AG10803 (cell line): ENCODE measurements at regions not wholly inside any gene's neighbourhood (a gene's known extent, or its start where the extent isn't known, plus 50 kb on each side); places are given as distances from the start of the nearest gene placed in this dataset.
A peak's percentile ranks its signal among the peaks of the same experiment; 100 is the strongest.

Experiments
- DNase-seq: peaks from one replicate; pipeline ENCODE4 v3.0.0; 2010; ENCODE audit warnings: low read depth
- H3K4me3 ChIP-seq: 2 replicates; pipeline ENCODE4 v1.5.1; 2011; ENCODE audit warnings: mild to moderate bottlenecking, low read length, control low read depth
- TF ChIP-seq, protein P1 (sequence below): conservative IDR thresholded peaks from 2 replicates; pipeline ENCODE4 v1.5.1; 2011; ENCODE audit warnings: mild to moderate bottlenecking, low read length, control low read depth, inconsistent platforms

DNA sequence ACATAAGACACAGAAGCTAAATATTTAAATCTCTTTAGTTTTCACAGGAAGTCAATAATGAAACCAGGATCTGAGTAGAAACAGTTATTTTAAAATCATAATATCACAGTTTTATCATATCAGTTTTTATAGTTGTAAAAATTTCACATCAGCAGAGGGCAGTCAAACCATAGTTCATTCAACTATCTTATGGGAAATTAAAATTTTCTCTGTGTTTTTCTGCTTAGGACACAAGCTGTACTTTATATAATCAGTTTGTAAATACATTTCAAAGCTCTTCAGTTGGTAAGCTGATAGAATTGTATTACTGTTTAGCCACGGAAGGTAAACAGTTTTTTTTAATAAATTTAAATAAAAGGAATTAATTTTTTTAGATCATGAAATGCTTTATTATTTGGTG, 204.8 kb upstream of the NUDT6 start:
- TF ChIP-seq, protein P1, sequence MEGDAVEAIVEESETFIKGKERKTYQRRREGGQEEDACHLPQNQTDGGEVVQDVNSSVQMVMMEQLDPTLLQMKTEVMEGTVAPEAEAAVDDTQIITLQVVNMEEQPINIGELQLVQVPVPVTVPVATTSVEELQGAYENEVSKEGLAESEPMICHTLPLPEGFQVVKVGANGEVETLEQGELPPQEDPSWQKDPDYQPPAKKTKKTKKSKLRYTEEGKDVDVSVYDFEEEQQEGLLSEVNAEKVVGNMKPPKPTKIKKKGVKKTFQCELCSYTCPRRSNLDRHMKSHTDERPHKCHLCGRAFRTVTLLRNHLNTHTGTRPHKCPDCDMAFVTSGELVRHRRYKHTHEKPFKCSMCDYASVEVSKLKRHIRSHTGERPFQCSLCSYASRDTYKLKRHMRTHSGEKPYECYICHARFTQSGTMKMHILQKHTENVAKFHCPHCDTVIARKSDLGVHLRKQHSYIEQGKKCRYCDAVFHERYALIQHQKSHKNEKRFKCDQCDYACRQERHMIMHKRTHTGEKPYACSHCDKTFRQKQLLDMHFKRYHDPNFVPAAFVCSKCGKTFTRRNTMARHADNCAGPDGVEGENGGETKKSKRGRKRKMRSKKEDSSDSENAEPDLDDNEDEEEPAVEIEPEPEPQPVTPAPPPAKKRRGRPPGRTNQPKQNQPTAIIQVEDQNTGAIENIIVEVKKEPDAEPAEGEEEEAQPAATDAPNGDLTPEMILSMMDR: peak; percentile 46
- H3K4me3 ChIP-seq: no peak overlapping the region
- DNase-seq: peak; percentile 32

DNA sequence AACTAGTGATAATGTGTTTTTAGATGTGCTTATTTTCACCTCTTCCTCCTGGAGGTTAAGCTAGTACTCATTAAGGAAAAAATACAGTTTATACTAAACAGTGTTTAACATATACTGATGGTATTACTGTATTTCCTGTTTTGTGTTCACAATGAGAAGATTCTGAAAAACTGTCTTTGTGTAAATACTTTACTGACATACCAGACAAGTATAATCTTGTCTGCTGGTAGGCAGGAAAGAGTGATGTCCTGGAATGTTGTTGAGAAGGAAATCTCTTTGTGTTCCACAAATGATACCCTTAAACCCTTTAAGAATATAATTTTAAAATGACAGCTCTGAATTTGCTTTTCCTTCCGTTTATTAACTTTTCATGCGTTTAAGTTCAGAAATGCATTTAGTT, 205.5 kb upstream of the NUDT6 start:
- TF ChIP-seq, protein P1: no peak
- DNase-seq: peak; percentile 3
- H3K4me3 ChIP-seq: no peak overlapping the region

DNA sequence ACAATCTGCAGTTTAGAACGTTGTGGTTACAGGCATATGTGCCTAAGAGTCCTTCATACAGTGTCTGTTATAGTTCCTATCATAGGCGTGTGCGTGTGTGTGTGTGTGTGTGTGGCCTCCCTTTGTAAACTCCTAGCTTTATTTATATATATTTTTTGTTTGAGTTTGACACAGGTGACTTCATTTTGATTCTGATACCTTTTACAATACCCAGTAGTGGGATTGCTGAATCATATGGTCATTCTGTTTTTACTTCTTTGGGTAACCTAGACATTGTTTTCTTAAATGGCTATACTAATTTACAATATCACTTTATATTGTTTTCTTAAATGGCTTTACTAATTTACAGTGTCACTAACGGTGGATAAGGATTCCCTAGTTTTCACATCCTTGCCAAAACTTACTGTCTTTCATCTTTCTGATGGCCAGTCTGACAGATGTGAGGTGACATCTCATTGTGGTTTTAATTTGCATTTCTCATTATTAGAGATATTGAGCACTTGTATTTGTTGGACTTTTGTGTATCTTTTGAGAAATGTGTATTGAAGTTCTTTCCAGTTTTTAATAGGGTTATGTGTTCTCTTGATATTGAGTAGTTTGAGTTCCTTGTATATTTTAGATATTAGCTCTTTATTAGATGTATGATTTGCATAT, 211.1 kb upstream of the NUDT6 start:
- H3K4me3 ChIP-seq: no peak overlapping the region
- TF ChIP-seq, protein P1: no peak
- no peak for DNase-seq

DNA sequence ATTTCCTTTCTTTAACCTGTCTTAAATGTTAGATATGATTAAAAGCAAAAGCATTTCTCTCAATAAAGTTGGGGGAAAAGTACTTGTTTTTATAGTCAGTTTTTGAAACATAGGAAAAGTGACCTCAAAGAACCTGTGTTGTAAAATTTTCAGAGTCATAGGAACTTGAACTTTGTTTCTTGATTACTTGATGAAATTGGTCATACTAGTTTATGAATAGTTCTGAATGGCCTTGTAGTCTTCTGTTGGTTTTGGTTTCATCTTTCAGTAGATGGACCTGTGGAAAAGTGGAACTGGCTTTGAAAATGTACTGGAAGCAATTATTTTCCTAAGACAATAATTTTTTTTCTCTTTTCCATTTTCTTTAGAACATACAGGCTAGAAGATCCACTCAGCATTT, 222.2 kb upstream of the NUDT6 start:
- H3K4me3 ChIP-seq: no peak overlapping the region
- TF ChIP-seq, protein P1: no peak
- DNase-seq: no peak

DNA sequence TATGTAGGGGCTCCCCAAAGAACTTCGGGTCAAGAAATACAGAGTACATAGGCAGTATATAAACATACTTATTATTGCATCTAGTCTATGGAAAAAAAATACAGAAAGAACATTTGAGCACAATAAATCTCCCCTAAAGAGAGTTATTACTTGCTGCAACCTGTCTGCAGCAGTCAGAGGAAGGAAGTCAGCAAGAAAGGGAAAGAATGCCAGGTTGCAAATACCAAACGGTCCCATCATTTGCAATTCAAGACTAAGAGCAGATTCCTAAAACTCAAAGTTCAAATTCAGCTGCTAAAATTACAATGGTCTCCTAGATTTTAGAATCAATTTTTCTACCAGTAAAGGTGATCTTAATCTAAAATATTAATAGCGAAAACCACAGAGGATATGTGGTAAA, 236.2 kb upstream of the NUDT6 start:
- TF ChIP-seq, protein P1: no peak
- DNase-seq: no peak
- no peak overlapping the region for H3K4me3 ChIP-seq

DNA sequence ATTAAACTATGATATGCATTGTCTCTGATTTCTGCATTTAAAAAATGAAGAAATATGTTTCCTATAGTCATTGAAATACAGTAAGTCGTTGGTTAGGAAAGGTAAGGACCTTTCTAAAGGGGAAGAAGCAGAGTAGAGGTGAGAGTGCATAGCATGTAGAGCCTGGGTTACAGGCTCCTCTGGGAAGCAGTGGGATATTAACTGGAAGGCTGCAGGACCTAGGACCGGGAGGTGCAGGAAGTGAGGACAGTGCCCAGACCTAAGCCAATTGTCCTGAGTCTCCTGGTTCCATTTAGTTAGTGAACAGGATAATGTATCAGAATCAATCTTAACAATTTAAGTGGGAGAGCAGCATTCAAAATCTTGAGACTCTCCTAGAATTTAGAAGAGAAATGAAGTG, 237.1 kb upstream of the NUDT6 start:
- H3K4me3 ChIP-seq: no peak overlapping the region
- no peak for DNase-seq
- TF ChIP-seq, protein P1: no peak

DNA sequence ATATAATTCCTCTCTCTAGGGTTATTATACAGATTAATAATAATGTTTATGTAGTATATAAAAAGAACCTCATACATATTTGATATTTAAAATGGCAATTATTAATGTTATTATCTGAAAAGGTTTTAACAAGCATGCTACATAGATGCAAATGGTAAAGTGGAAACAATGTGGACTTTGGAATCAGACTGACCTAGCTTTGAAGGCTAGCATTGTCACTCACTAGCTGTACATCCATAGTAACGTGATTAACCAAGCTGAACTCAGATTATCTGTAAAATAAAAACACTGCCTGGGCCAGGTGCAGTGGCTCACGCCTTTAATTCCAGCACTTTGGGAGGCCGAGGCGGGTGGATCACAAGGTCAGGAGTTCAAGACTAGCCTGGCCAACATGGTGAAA, 233.7 kb upstream of the SPRY1 start:
- TF ChIP-seq, protein P1: no peak
- no peak overlapping the region for H3K4me3 ChIP-seq
- no peak for DNase-seq
